Activated naive CD8-positive, alpha-beta T cell treated with anti-CD3 and anti-CD28 coated beads, Interleukin-2, amount 50 U/mL, for 24 hours (primary cell): ENCODE measurements at regions not wholly inside any gene's neighbourhood (a gene's known extent, or its start where the extent isn't known, plus 50 kb on each side); places are given as distances from the start of the nearest gene placed in this dataset.
"Not testable (repeated sequence)": the region's sequence is repeated elsewhere in the genome, so short reads cannot be mapped to it uniquely, and the experiment has no call there.

Experiments used
- ATAC-seq: fragments of 150-1000 bp; cut with Tn5 transposase; one replicate; pipeline ENCODE4 v1.10.0; 2021
- DNase-seq: peaks from one replicate; pipeline ENCODE4 v3.0.0; 2021
- H3K27ac Mint-ChIP-seq: one replicate; pipeline ENCODE4 v1.8.0; 2021; ENCODE audit warnings: mild to moderate bottlenecking, mixed read lengths
- H3K27me3 Mint-ChIP-seq: one replicate; pipeline ENCODE4 v1.8.0; 2021; ENCODE audit warnings: mixed read lengths
- H3K36me3 Mint-ChIP-seq: one replicate; pipeline ENCODE4 v1.8.0; 2021; ENCODE audit warnings: low read depth, mixed read lengths
- H3K4me1 Mint-ChIP-seq: one replicate; pipeline ENCODE4 v1.8.0; 2021; ENCODE audit warnings: mixed read lengths
- H3K4me3 Mint-ChIP-seq: one replicate; pipeline ENCODE4 v1.8.0; 2021; ENCODE audit warnings: mild to moderate bottlenecking, moderate library complexity, mixed read lengths
- H3K9me3 Mint-ChIP-seq: one replicate; pipeline ENCODE4 v1.8.0; 2021; ENCODE audit warnings: mixed read lengths

DNA sequence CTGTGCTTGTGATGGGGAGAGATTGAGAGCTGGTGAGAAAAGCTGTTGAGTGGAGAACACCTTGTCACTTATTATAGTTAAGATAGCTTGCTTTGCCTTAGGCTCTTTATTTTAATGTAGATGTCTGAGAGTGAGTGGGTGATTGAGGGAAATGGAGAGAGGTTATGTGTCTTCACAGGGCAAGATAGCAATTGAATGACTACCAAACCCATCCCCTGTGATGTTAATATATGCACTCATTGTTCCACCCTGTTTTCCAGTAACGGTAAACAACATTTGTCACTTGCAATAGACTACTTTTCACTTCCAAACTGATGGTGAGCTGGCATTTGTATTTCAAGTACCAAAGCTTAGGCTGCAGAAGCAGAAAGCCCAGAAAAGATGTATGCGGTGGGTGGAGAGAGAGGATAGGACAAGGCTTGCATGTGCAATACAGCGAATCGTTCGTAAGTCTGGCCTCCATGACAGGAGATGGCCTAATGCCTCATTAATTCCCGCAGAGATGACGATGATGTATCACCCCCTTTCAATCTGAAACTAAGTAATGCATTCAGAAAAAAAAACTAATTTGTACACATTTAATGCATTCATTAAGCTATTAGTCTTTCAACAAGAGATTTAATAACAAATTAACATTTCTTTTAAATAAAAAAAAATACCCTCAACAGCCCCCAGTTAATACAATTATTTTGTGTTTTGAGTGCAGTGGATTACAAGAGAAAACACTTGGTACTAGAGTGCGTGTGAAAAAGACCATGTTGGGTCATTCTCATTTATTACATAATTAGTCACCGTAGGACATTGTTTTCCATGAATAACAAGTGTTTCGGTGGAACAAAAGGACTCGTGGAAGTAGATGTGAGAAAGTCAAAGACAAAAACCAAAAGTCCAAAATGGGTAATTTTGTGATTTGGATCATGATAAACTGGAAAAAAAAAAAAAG, 699.0 kb downstream of the BRINP1 start:
- ATAC-seq (no peak), DNase-seq (no peak)
- Mint-ChIP-seq H3K9me3 (peaks cover 17% of the 10 kb centered on the region), H3K4me3 (no peak overlapping the region), H3K27ac (no peak overlapping the region), H3K36me3 (no peaks in the 10 kb centered on the region), H3K27me3 (no peaks in the 10 kb centered on the region), H3K4me1 (no peaks in the 10 kb centered on the region)

DNA sequence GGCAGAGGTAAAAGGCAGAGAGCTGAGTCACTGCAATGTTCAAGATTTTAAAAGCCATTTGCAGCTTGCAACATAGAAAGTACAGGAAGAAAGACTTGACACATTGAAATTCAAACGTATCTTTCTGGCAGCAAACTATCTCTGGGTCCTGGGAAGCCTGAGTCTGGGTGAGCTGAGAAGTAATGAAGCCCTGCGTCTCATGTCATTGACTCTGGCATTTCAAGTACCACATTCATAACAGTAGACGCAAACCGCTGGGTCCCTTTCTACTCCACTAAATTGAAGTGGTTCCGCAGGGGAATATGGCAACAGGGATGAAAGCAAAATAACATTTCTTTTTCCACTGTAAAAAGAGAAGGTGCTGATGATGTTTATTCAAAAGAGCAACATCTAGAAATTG, 694.3 kb downstream of the BRINP1 start:
- DNase-seq, result no peak
- Mint-ChIP-seq H3K4me1 (no peaks in the 10 kb centered on the region), H3K36me3 (no peaks in the 10 kb centered on the region), H3K4me3 (no peak overlapping the region), H3K9me3 (peaks cover 9% of the 10 kb centered on the region), H3K27me3 (no peaks in the 10 kb centered on the region), H3K27ac (no peak overlapping the region)
- no peak for ATAC-seq

DNA sequence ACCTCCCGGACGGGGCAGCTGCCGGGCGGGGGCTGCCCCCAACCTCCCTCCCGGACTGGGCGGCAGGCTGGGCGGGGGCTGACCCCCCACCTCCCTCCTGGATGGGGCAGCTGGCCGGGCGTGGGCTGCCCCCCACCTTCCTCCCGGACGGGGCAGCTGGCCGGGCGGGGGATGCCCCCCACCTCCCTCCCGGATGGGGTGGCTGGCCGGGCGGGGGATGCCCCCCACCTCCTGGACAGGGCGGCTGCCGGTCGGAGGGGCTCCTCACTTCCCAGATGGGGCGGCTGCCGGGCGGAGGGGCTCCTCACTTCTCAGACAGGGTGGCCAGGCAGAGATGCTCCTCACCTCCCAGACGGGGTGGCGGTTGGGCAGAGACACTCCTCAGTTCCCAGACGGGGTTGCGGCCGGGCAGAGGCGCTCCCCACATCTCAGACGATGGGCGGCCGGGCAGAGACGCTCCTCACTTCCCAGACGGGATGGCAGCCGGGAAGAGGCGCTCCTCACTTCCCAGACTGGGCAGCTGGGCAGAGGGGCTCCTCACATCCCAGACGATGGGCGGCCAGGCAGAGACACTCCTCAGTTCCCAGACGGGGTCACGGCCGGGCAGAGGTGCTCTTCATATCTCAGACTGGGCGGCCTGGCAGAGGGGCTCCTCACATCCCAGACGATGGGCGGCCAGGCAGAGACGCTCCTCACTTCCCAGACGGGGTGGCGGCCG, 691.1 kb downstream of the BRINP1 start:
- not testable (repeated sequence) for H3K4me1 Mint-ChIP-seq, H3K9me3 Mint-ChIP-seq, DNase-seq, H3K27me3 Mint-ChIP-seq, H3K4me3 Mint-ChIP-seq, H3K36me3 Mint-ChIP-seq, H3K27ac Mint-ChIP-seq, ATAC-seq

DNA sequence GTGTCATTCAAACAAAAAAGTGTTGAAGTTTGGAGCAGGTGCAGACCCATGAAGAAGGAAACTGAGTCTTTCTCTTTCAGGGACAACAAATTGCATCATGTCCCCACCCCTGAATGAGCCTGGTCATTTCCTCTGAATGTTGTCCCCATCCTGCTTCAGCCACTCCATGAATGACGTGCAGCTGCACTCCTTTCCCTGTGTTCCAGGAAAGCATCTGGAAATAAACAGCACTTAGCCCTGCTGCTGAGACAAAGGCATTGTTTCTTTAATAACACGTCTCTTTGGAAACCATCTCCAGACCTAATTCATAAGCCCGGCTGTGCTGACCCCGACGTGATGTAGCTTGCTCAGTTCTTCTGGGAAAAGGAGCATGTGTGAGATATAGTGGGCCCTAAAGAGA, 682.3 kb downstream of the BRINP1 start:
- Mint-ChIP-seq H3K27ac (no peak overlapping the region), H3K27me3 (no peaks in the 10 kb centered on the region), H3K4me3 (no peak overlapping the region), H3K9me3 (no peaks in the 10 kb centered on the region), H3K4me1 (no peaks in the 10 kb centered on the region), H3K36me3 (no peaks in the 10 kb centered on the region)
- DNase-seq (no peak), ATAC-seq (no peak)

DNA sequence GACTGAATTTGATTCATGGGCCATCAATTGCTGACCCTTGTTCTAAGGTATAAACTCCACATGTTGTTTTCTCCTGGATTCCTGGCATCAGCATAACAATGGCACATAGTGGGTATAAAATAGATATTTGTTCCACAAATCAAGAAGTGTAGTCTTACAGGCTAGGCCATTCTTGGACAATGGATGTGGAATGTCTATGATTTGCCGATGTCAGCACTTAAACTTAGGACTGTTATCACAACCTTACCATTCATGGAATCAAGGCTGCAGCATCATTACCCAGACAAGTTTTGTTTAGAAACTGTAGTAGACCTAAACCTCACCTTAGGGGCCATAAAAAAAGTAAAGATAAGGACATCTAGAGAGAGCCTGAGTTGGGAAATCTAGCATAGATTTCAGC, 680.0 kb downstream of the BRINP1 start:
- no peaks in the 10 kb centered on the region for H3K36me3 Mint-ChIP-seq
- no peak for ATAC-seq

DNA sequence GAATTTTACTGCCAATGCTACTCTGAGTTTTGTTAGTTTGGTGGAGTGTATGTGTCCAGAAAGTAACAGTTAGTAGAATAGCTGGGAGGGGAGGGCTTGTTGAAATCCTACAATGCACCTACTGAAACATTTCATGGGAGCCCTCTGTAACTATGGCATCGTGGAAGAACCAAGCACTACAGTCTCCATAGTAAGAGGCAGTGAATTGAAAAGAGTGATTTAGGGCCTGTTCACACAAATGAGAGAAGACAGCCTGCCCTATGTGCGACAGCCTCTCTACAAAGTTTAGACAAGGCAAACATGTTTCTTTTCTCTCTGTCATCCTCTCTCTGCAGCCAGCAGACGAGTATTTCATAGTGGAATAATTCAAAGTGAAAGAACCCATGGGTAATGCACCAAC, 676.6 kb downstream of the BRINP1 start:
- no peak for DNase-seq
- Mint-ChIP-seq H3K27ac (no peak overlapping the region), H3K4me3 (no peak overlapping the region), H3K36me3 (no peaks in the 10 kb centered on the region), H3K9me3 (peaks cover 10% of the 10 kb centered on the region), H3K27me3 (no peaks in the 10 kb centered on the region), H3K4me1 (no peaks in the 10 kb centered on the region)
- no peak for ATAC-seq

More for the DNA sequence above, 680.0 kb downstream of the BRINP1 start:
- H3K9me3 Mint-ChIP-seq, result peaks cover 5% of the 10 kb centered on the region
- no peak for DNase-seq
- no peak overlapping the region for H3K4me3 Mint-ChIP-seq
- no peak overlapping the region for H3K27ac Mint-ChIP-seq
- no peaks in the 10 kb centered on the region for H3K4me1 Mint-ChIP-seq
- no peaks in the 10 kb centered on the region for H3K27me3 Mint-ChIP-seq

DNA sequence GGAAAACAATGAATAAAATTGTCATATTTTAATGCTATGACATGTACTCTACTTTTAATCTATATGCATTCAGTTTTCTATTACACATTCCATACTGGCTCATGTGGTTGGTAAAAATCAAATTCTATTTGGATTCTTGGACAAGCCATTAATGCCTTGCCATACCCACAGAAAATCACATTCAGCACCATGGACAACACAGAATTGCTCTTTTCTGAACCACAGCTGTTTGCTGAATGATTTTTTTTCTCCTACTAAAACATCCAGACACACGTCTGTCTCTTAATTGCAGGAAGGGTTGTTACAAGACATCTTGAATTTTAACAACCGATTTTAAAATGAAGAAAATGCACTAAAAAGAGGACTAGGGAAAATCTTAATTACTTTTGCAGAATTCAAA, 675.6 kb downstream of the BRINP1 start:
- ATAC-seq, result no peak
- no peaks in the 10 kb centered on the region for H3K4me1 Mint-ChIP-seq
- no peak overlapping the region for H3K27ac Mint-ChIP-seq
- no peak overlapping the region for H3K4me3 Mint-ChIP-seq
- DNase-seq, result no peak
- H3K27me3 Mint-ChIP-seq, result no peaks in the 10 kb centered on the region
- H3K9me3 Mint-ChIP-seq, result peaks cover 11% of the 10 kb centered on the region
- no peaks in the 10 kb centered on the region for H3K36me3 Mint-ChIP-seq

DNA sequence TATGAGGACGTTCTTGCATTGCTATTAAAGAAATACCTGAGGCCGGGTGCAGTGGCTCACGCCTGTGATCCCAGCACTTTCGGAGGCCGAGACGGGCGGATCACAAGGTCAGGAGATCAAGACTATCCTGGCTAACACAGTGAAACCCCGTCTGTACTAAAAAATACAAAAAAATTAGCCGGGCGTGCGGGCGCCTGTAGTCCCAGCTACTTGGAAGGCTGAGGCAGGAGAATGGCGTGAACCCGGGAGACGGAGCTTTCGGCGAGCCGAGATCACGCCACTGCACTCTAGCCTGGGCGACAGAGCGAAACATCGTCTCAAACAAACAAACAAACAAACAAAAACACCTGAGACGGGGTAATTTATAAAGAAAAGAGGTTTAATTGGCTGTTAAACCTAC, 674.0 kb downstream of the BRINP1 start:
- not testable (repeated sequence) for H3K4me3 Mint-ChIP-seq, H3K27ac Mint-ChIP-seq, H3K4me1 Mint-ChIP-seq, H3K36me3 Mint-ChIP-seq, ATAC-seq, DNase-seq, H3K27me3 Mint-ChIP-seq
- peaks cover 13% of the 10 kb centered on the region for H3K9me3 Mint-ChIP-seq

DNA sequence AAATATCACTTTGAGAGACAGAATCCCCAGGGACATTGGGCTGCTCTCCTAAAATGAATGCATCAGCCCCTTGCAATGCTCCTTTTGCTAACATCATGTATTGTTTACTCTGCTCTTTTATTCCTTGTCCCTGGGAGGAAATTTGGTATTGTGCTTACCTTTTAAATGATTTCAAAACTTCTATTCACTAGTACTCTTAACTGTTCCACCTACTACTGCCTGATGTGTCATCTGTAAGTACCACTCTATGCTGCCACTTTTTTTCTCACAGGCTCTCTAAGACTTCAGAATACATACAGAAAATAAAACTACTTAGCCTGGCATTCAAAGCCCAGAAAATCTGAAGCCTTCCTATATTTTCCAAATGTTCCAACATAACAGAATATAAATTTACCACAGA, 667.2 kb downstream of the BRINP1 start:
- Mint-ChIP-seq H3K9me3 (peaks cover 8% of the 10 kb centered on the region), H3K27ac (no peak overlapping the region)
- ATAC-seq, result no peak

DNA sequence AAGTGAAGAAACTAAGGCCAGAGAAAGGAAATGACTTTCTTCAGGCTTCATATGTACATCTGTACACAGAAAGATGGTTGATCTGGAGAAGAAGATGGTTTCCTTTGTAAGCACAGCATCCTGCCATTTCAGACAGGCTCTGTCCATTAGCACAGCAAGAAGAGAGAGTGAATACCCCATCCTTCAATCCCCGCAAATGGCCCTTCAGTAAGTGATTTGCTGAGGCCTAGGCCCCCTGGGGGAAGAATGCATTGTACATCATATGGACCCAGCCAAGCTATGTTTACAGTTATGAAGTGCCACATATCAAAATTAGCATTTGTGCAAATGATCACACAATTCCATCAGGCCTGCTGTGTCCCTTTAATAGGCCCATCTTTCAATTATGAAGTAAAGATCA, 657.4 kb downstream of the BRINP1 start:
- no peaks in the 10 kb centered on the region for H3K27me3 Mint-ChIP-seq
- H3K4me1 Mint-ChIP-seq, result no peaks in the 10 kb centered on the region
- H3K4me3 Mint-ChIP-seq, result no peak overlapping the region
- DNase-seq (no peak), ATAC-seq (no peak)
- H3K36me3 Mint-ChIP-seq, result no peaks in the 10 kb centered on the region
- no peak overlapping the region for H3K27ac Mint-ChIP-seq
- peaks cover 8% of the 10 kb centered on the region for H3K9me3 Mint-ChIP-seq

More for the DNA sequence above, 667.2 kb downstream of the BRINP1 start:
- Mint-ChIP-seq H3K36me3 (no peaks in the 10 kb centered on the region), H3K27me3 (no peaks in the 10 kb centered on the region), H3K4me3 (no peak overlapping the region), H3K4me1 (no peaks in the 10 kb centered on the region)
- no peak for DNase-seq

DNA sequence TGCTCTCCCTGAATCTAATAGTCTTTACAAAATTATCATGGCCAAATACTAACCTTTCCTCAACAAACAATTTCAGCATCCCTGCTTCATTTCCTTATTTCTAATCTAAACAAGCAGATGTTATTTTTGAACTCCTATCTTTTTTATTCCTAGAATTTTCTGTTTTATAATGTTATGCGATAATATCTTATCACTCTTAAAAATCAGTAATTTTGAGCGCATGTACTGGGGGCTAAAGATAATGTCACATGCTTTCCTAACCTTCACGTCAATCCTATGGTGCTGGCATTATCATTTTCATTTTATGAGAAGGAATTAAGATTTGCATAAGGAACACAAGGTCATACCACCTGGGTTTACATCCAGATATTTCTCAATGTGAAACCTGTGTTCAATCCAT, 648.0 kb downstream of the BRINP1 start:
- Mint-ChIP-seq H3K27me3 (no peaks in the 10 kb centered on the region), H3K4me3 (no peak overlapping the region), H3K4me1 (no peaks in the 10 kb centered on the region), H3K9me3 (peaks cover 14% of the 10 kb centered on the region), H3K27ac (no peak overlapping the region), H3K36me3 (no peaks in the 10 kb centered on the region)
- DNase-seq (no peak), ATAC-seq (no peak)

DNA sequence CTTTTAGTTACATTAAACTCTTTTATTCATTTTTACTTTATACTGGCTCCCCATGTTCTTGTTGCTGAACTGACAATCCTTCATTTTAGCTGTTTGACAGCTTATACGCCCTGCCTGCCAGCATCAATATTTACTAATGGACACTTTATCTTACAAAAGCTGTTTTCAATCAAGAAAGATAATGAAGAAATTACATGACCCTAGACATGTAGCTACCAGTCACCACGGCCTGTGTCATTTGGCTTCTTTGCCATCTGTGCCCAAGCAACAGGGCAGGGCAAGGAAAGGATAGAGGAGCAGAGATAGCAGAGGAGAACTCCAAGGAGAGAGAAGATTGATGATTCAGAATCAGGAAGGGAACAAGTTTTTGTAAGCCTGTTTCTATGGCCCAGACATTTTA, 647.3 kb downstream of the BRINP1 start:
- H3K27me3 Mint-ChIP-seq, result no peaks in the 10 kb centered on the region
- no peak for DNase-seq

DNA sequence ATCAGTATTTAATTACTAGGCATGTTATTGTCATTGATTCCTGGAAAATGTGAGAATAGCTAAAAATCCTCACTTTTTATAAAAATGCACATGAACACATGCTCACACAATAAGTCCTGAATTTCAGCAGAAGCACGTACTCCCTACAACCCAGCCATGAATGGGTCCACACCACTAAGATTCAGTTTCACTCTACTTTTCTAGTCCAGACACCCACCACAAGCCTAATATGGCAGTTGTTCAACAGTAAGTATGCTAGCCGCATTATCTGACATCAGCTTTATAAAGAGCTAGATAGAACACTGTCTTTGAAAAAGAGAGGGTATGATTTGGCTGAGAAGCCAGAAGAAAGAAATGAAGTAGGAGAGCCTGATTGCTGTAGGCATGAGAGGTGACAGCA, 639.3 kb downstream of the BRINP1 start:
- DNase-seq (no peak), ATAC-seq (no peak)
- no peak overlapping the region for H3K4me3 Mint-ChIP-seq
- peaks cover 20% of the 10 kb centered on the region for H3K9me3 Mint-ChIP-seq
- no peaks in the 10 kb centered on the region for H3K36me3 Mint-ChIP-seq
- H3K27me3 Mint-ChIP-seq, result peaks cover 2% of the 10 kb centered on the region
- no peak overlapping the region for H3K27ac Mint-ChIP-seq
- H3K4me1 Mint-ChIP-seq, result no peaks in the 10 kb centered on the region

More for the DNA sequence above, 647.3 kb downstream of the BRINP1 start:
- no peaks in the 10 kb centered on the region for H3K4me1 Mint-ChIP-seq
- no peaks in the 10 kb centered on the region for H3K36me3 Mint-ChIP-seq
- peaks cover 14% of the 10 kb centered on the region for H3K9me3 Mint-ChIP-seq
- no peak for ATAC-seq
- H3K27ac Mint-ChIP-seq, result no peak overlapping the region
- H3K4me3 Mint-ChIP-seq, result no peak overlapping the region

DNA sequence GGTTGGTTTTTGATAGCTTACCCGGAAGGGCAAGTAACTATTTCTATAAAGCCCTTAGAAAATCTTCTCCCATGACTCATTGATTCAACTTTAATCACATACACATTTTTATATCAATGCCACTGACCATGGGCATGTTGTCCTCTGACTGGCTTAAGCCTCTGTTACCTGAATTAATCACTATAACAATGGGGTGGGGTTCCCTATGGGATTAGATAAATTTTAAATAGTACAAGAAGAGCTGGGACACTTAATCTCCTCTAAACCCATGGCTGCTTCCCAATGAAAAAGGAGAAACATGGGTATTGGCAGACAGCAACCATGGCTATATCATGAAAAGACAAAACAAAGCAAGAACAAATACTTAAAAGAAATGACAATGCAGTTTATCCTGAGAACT, 636.2 kb downstream of the BRINP1 start:
- H3K36me3 Mint-ChIP-seq, result peaks cover 1% of the 10 kb centered on the region
- H3K4me3 Mint-ChIP-seq, result no peak overlapping the region
- H3K9me3 Mint-ChIP-seq, result peaks cover 29% of the 10 kb centered on the region
- DNase-seq, result no peak
- no peak overlapping the region for H3K27ac Mint-ChIP-seq
- peaks cover 2% of the 10 kb centered on the region for H3K27me3 Mint-ChIP-seq
- no peak for ATAC-seq
- no peaks in the 10 kb centered on the region for H3K4me1 Mint-ChIP-seq

DNA sequence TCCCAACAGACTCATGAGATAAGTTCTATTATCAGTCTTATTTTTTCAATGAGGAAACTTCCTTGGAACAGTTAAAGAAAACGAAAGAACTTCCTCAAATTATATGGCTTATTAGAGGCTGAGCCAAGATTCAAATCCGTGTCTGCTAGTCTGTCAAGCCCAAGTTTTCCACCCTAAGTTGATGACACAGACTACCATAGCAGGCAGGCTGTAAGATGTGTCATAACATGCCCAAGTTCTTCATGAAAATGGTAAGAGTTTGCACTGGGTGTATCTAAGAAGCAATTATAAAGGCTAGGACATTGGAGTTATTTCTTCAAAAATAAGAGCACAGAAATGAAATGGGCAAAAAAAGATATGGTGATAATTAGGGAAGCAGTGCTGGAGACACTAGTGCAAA, 634.5 kb downstream of the BRINP1 start:
- peaks cover 1% of the 10 kb centered on the region for H3K36me3 Mint-ChIP-seq
- DNase-seq, result no peak
- H3K4me1 Mint-ChIP-seq, result no peaks in the 10 kb centered on the region
- no peak overlapping the region for H3K27ac Mint-ChIP-seq
- H3K9me3 Mint-ChIP-seq, result peaks cover 29% of the 10 kb centered on the region
- H3K27me3 Mint-ChIP-seq, result peaks cover 2% of the 10 kb centered on the region
- no peak for ATAC-seq
- H3K4me3 Mint-ChIP-seq, result no peak overlapping the region
